ENCODE measurements at regions not wholly inside any gene's neighbourhood (a gene's known extent, or its start where the extent isn't known, plus 50 kb on each side); places are given as distances from the start of the nearest gene placed in this dataset.
"Not testable (repeated sequence)": the region's sequence is repeated elsewhere in the genome, so short reads cannot be mapped to it uniquely, and the experiment has no call there.

GRCh38 chr9:67281574-67281973, 289.2 kb upstream of the SPATA31A3 start:
- H3K9me3 ChIP-seq (replicated peaks in 1 of 2; ENCODE audit: control insufficient read depth in 1 of 2, insufficient read depth in 1 of 2, low read length in 2 of 2); H2AFZ ChIP-seq (ENCODE audit: insufficient read depth, low read depth, low read length, poor library complexity, severe bottlenecking); DNase-seq; H3K4me3 Mint-ChIP-seq; H3K4me1 ChIP-seq (ENCODE audit: control insufficient read depth in 1 of 2, insufficient read depth in 2 of 2, low read length in 2 of 2); H3K9ac ChIP-seq (ENCODE audit: insufficient read depth, low read length, poor library complexity, severe bottlenecking); H3K27ac ChIP-seq (ENCODE audit: low read depth in 1 of 2, low read length in 2 of 2); H3K9me3 Mint-ChIP-seq; H3K27me3 Mint-ChIP-seq (ENCODE audit: low read depth in 3 of 3); H3K27me3 ChIP-seq (ENCODE audit: control insufficient read depth in 2 of 2, insufficient read depth in 2 of 2, low read length in 2 of 2); H3K27ac Mint-ChIP-seq; H3K4me1 Mint-ChIP-seq; intact Hi-C loops (cut with micrococcal nuclease); H3K36me3 Mint-ChIP-seq; H3K4me2 ChIP-seq (replicated peaks; ENCODE audit: extremely low read depth, low read length, poor library complexity, severe bottlenecking); H3K36me3 ChIP-seq (replicated peaks in 1 of 2; ENCODE audit: control insufficient read depth in 1 of 2, insufficient read depth in 2 of 2, low read length in 2 of 2); H3K4me3 ChIP-seq (replicated peaks in 1 of 3; ENCODE audit: low read depth in 2 of 3, low read length in 3 of 3); H3K79me2 ChIP-seq (ENCODE audit: insufficient read depth, low read length); H4K20me1 ChIP-seq (ENCODE audit: insufficient read depth, low read length): not testable (repeated sequence)
- no CpG with 5 or more reads among the region's 4 CpGs for WGBS (ENCODE audit: insufficient coverage)

DNA sequence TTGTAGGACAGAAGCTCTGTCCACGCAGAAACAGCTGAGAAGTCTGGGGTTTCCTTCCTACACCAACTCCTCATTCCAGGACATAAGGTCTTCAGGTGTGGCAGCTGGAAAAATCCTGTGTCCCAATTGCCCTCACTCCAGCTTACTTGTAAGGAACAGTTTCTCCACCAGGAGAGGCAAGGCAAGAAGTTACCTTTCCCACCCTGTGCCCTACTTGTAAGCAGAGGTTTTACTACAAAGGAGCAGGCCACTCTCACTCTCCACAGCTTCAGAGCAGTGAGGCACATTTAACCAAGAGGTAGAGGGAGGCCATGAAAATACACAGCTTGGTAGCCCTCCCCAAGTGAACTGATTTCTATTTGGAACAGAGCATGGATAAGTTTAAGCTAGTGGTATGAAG, 277.3 kb upstream of the SPATA31A3 start:
- not testable (repeated sequence) for H3K27me3 Mint-ChIP-seq (ENCODE audit: low read depth in 3 of 3)

GRCh38 chr9:67257894-67258293, 265.5 kb upstream of the SPATA31A3 start:
- H3K79me2 ChIP-seq (ENCODE audit: insufficient read depth, low read length); H3K9ac ChIP-seq (ENCODE audit: insufficient read depth, low read length, poor library complexity, severe bottlenecking); H3K27me3 ChIP-seq (ENCODE audit: control insufficient read depth in 2 of 2, insufficient read depth in 2 of 2, low read length in 2 of 2); H3K27ac ChIP-seq (ENCODE audit: low read depth in 1 of 2, low read length in 2 of 2); H3K27ac Mint-ChIP-seq; H3K4me1 Mint-ChIP-seq; H3K27me3 Mint-ChIP-seq (ENCODE audit: low read depth in 3 of 3); H3K4me2 ChIP-seq (replicated peaks; ENCODE audit: extremely low read depth, low read length, poor library complexity, severe bottlenecking); H3K9me3 Mint-ChIP-seq; H2AFZ ChIP-seq (ENCODE audit: insufficient read depth, low read depth, low read length, poor library complexity, severe bottlenecking); H3K36me3 Mint-ChIP-seq; H3K4me3 Mint-ChIP-seq; intact Hi-C loops (cut with micrococcal nuclease); DNase-seq; H4K20me1 ChIP-seq (ENCODE audit: insufficient read depth, low read length); H3K4me1 ChIP-seq (ENCODE audit: control insufficient read depth in 1 of 2, insufficient read depth in 2 of 2, low read length in 2 of 2); H3K9me3 ChIP-seq (replicated peaks in 1 of 2; ENCODE audit: control insufficient read depth in 1 of 2, insufficient read depth in 1 of 2, low read length in 2 of 2); H3K4me3 ChIP-seq (replicated peaks in 1 of 3; ENCODE audit: low read depth in 2 of 3, low read length in 3 of 3); H3K36me3 ChIP-seq (replicated peaks in 1 of 2; ENCODE audit: control insufficient read depth in 1 of 2, insufficient read depth in 2 of 2, low read length in 2 of 2): not testable (repeated sequence)
- WGBS (ENCODE audit: insufficient coverage), result no CpG with 5 or more reads among the region's 6 CpGs

More for the DNA sequence above, 277.3 kb upstream of the SPATA31A3 start:
- H3K4me1 ChIP-seq (ENCODE audit: control insufficient read depth in 1 of 2, insufficient read depth in 2 of 2, low read length in 2 of 2); H3K4me2 ChIP-seq (replicated peaks; ENCODE audit: extremely low read depth, low read length, poor library complexity, severe bottlenecking); H3K9ac ChIP-seq (ENCODE audit: insufficient read depth, low read length, poor library complexity, severe bottlenecking); H3K4me3 Mint-ChIP-seq; H3K9me3 Mint-ChIP-seq; H3K4me1 Mint-ChIP-seq; intact Hi-C loops (cut with micrococcal nuclease); H3K9me3 ChIP-seq (replicated peaks in 1 of 2; ENCODE audit: control insufficient read depth in 1 of 2, insufficient read depth in 1 of 2, low read length in 2 of 2); H3K27ac ChIP-seq (ENCODE audit: low read depth in 1 of 2, low read length in 2 of 2); H2AFZ ChIP-seq (ENCODE audit: insufficient read depth, low read depth, low read length, poor library complexity, severe bottlenecking); H3K4me3 ChIP-seq (replicated peaks in 1 of 3; ENCODE audit: low read depth in 2 of 3, low read length in 3 of 3); H3K27ac Mint-ChIP-seq; DNase-seq; H3K79me2 ChIP-seq (ENCODE audit: insufficient read depth, low read length); H3K36me3 ChIP-seq (replicated peaks in 1 of 2; ENCODE audit: control insufficient read depth in 1 of 2, insufficient read depth in 2 of 2, low read length in 2 of 2); H4K20me1 ChIP-seq (ENCODE audit: insufficient read depth, low read length); H3K36me3 Mint-ChIP-seq; H3K27me3 ChIP-seq (ENCODE audit: control insufficient read depth in 2 of 2, insufficient read depth in 2 of 2, low read length in 2 of 2): not testable (repeated sequence)
- no CpG with 5 or more reads among the region's 1 CpG for WGBS (ENCODE audit: insufficient coverage)

- H3K27me3 Mint-ChIP-seq (ENCODE audit: low read depth in 3 of 3); H3K9me3 ChIP-seq (replicated peaks in 1 of 2; ENCODE audit: control insufficient read depth in 1 of 2, insufficient read depth in 1 of 2, low read length in 2 of 2); H3K4me1 ChIP-seq (ENCODE audit: control insufficient read depth in 1 of 2, insufficient read depth in 2 of 2, low read length in 2 of 2); H3K27ac ChIP-seq (ENCODE audit: low read depth in 1 of 2, low read length in 2 of 2); H3K27me3 ChIP-seq (ENCODE audit: control insufficient read depth in 2 of 2, insufficient read depth in 2 of 2, low read length in 2 of 2); H4K20me1 ChIP-seq (ENCODE audit: insufficient read depth, low read length); intact Hi-C loops (cut with micrococcal nuclease); DNase-seq; H2AFZ ChIP-seq (ENCODE audit: insufficient read depth, low read depth, low read length, poor library complexity, severe bottlenecking); H3K27ac Mint-ChIP-seq; H3K4me3 Mint-ChIP-seq; H3K36me3 Mint-ChIP-seq; H3K4me1 Mint-ChIP-seq; H3K9me3 Mint-ChIP-seq; H3K36me3 ChIP-seq (replicated peaks in 1 of 2; ENCODE audit: control insufficient read depth in 1 of 2, insufficient read depth in 2 of 2, low read length in 2 of 2); H3K4me3 ChIP-seq (replicated peaks in 1 of 3; ENCODE audit: low read depth in 2 of 3, low read length in 3 of 3); H3K9ac ChIP-seq (ENCODE audit: insufficient read depth, low read length, poor library complexity, severe bottlenecking); H3K79me2 ChIP-seq (ENCODE audit: insufficient read depth, low read length); H3K4me2 ChIP-seq (replicated peaks; ENCODE audit: extremely low read depth, low read length, poor library complexity, severe bottlenecking): not testable (repeated sequence)
- no CpG with 5 or more reads among the region's 1 CpG for WGBS (ENCODE audit: insufficient coverage)
These were observed 256.6 kb upstream of the SPATA31A3 start for GRCh38 chr9:67248967-67249366.

Measured in CD14-positive monocyte (primary cell).